Erythroblast (primary cell): ENCODE measurements at regions not wholly inside any gene's neighbourhood (a gene's known extent, or its start where the extent isn't known, plus 50 kb on each side); places are given as distances from the start of the nearest gene placed in this dataset.
"Not testable (repeated sequence)": the region's sequence is repeated elsewhere in the genome, so short reads cannot be mapped to it uniquely, and the experiment has no call there.

Experiments used
- DNase-seq, 2 experiments: peaks; one replicate each; lab custom pipeline; 2025; lab: John Stamatoyannopoulos, UW
- GATA1 ChIP-seq: IDR thresholded peaks from 2 replicates; pipeline ENCODE4 v1.6.1; 2011; ENCODE audit warnings: low read depth, mild to moderate bottlenecking, control low read depth, low read length, moderate library complexity
- POLR2A ChIP-seq: IDR thresholded peaks from 2 replicates; pipeline ENCODE4 v1.6.1; 2011; ENCODE audit warnings: mild to moderate bottlenecking, low read length

- no peak for DNase-seq
Observed at GRCh38 chr15:31433091-31433490, 106.5 kb downstream of the KLF13 start.

GRCh38 chr15:31433574-31433973, 106.9 kb downstream of the KLF13 start:
- peak; percentile 28 to 50 for DNase-seq
- TF ChIP-seq POLR2A (no peak), GATA1 (no peak)

More at GRCh38 chr15:31433091-31433490, 106.5 kb downstream of the KLF13 start:
- no peak for TF ChIP-seq POLR2A
- TF ChIP-seq GATA1 = no peak

GRCh38 chr15:31434275-31434587, 107.6 kb downstream of the KLF13 start:
- no peak for DNase-seq
- TF ChIP-seq GATA1 (no peak), POLR2A (no peak)

- no peak for TF ChIP-seq POLR2A
- peak; percentile 65 to 68 for DNase-seq
Observed at GRCh38 chr15:31434588-31435260, 108.1 kb downstream of the KLF13 start.

GRCh38 chr15:31435261-31435911, 108.8 kb downstream of the KLF13 start:
- peak; percentile 87 to 89 for DNase-seq
- TF ChIP-seq POLR2A = peak; percentile 59
- TF ChIP-seq GATA1 = no peak

- peak; percentile 59 to 72 for DNase-seq
- no peak for TF ChIP-seq GATA1
- no peak for TF ChIP-seq POLR2A
Observed at GRCh38 chr15:31435912-31436628, 109.4 kb downstream of the KLF13 start.

GRCh38 chr15:31437686-31438085, 111.1 kb downstream of the KLF13 start:
- TF ChIP-seq GATA1 = no peak
- TF ChIP-seq POLR2A = no peak
- DNase-seq = no peak

- no peak for DNase-seq
- TF ChIP-seq POLR2A (no peak), GATA1 (no peak)
Observed at GRCh38 chr15:31438601-31439265, 112.1 kb downstream of the KLF13 start.

- TF ChIP-seq POLR2A = no peak
- no peak for TF ChIP-seq GATA1
- peak; percentile 51 to 54 for DNase-seq
Observed at GRCh38 chr15:31439328-31439727, 112.7 kb downstream of the KLF13 start.

- not testable (repeated sequence) for DNase-seq
Observed at GRCh38 chr15:31440216-31440615, 113.6 kb downstream of the KLF13 start.

GRCh38 chr15:31440754-31441311, 114.2 kb downstream of the KLF13 start:
- peak; percentile 48 to 50 for DNase-seq
- TF ChIP-seq POLR2A (peak; percentile 19), GATA1 (no peak)

GRCh38 chr15:31442226-31442625, 115.6 kb downstream of the KLF13 start:
- DNase-seq = no peak
- TF ChIP-seq GATA1 (no peak), POLR2A (no peak)

- TF ChIP-seq POLR2A (no peak), GATA1 (no peak)
- peak; percentile 17 to 24 for DNase-seq
Observed at GRCh38 chr15:31442699-31443111, 116.1 kb downstream of the KLF13 start.

GRCh38 chr15:31444844-31445243, 118.2 kb downstream of the KLF13 start:
- TF ChIP-seq GATA1 (no peak), POLR2A (no peak)
- DNase-seq = no peak

- no peak for TF ChIP-seq POLR2A
- no peak for TF ChIP-seq GATA1
- no peak for DNase-seq
Observed at GRCh38 chr15:31446546-31446945, 119.9 kb downstream of the KLF13 start.
